ENCODE measurements at regions not wholly inside any gene's neighbourhood (a gene's known extent, or its start where the extent isn't known, plus 50 kb on each side); places are given as distances from the start of the nearest gene placed in this dataset.
"Not testable (repeated sequence)": the region's sequence is repeated elsewhere in the genome, so short reads cannot be mapped to it uniquely, and the experiment has no call there.

DNA sequence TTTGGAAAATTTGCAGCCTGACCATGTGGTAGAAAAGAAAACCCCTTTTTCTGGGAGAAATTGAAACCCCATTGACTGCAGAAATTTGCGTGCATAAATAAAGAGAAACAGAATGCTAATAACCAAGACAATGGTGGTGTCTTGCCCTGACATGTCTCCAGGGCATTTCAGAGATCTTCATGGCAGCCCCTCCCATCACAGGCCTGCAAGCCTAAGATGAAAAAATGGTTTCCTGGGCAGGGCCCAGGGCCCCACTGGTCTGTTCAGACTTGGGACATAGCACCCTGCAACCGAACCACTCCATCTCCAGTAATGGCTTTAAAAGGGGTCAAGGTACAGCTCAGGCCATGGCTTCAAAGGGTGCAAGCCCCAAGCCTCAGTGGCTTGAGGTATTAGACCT, 71.6 kb upstream of the SGIP1 start:
- no peak for DNase-seq

DNA sequence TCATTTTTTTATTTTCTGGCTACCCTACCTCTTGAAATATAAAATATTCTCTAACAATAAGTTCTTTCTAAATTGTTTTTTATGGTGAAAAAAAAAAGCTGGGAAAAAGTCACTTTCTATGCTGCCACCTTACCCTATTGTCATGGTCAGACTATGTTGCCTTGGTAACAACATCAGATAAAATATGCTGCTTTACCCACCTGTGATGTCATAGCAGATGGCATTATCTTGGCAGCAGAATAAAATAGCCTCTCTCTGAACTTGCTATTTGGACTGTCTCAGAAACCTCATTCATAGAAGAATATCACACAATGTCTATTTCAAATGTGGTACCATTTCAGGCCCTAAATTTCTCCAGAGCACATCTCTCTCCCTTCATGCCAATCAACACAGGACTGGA, 69.6 kb upstream of the SGIP1 start:
- DNase-seq, result no peak

DNA sequence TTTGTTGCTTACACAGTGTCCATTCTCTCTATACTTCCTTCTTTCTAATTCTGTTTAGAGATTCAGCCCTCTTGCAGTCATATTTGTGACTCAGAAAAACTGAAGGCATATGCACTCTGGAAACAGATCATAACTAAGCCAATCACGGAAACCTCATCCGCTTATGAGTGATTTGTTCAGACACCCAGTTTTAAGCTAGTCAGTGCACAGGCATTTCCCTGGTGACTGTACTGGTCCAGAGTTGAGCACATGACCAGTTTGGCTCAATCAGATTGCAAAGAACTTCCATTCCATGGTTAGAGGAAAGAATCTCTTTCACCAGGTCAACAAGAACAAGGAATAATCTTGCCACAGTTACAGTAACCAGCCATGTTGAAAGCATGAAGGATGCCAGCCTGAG, 69.2 kb upstream of the SGIP1 start:
- DNase-seq, result no peak

DNA sequence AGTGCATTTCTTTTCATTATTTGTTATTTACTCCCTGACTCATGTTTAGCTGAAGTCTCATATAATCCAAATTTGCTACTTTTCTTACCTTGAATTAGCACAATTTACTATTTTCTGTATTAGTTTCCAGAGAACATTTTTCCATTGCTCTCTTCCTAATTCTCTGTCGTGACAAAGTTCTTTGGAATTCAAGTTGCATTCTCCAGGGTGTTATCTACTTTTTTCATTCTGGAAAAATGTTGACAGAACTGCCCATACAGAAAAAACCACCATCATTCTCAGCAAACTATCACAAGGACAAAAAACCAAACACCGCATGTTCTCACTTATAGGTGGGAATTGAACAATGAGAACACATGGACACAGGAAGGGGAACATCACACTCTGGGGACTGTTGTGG, 67.3 kb upstream of the SGIP1 start:
- DNase-seq, result not testable (repeated sequence)

DNA sequence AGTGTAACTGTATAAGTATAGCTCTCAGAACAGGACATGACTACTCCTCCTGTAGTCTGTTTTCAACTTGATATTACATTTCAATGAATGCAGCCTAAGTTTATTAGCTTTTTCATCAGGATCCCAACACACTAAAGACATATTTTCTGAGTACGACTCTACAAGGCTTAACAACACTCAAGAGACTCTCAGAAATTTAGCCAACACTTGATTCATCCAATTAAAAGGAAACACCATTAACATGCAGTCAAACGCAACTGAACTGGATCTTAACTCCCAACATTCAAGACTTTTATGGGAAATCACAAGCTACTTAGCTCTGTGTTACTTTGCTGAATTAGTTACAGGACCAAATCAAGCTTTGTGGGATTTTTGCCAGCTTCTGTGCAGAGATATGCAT, 65.2 kb upstream of the SGIP1 start:
- DNase-seq, result no peak

DNA sequence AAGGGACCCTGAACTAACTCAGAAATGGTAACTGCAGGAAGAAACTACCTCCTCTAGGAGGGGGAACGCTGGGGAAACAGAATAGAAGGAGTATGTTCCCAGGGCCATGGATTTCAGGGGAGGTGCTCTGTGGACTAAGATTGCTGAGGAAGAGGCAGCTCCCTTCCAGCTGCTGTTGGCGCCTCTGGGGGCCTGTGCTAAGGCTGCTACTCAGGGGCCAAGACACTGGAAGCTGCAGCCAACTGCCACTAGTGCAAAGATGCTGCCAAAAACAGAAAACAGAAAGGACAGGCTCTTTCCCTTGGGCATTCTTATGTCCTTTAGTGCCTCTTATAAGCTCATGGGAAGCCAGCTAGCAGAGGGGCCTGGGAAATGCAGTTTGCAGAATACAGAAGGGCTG, 58.0 kb upstream of the SGIP1 start:
- no peak for DNase-seq

DNA sequence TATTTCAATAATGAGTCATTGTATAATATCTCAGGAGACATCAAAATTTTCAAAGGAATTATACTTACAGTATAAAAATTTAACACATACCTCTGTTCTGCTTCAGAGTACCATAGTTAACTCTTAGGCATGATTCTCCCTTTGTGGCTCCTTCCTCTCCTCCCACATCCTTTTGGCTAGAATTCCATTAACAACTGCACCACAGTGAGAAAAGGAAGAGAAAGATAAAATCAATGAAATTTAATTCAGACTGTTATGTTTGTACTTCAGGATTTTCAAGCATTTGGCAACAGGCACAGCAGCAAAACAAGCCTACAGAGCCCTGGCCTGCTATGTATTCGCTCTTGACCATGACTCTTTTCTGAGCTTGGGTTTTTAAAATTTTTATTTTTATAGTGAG, 57.2 kb upstream of the SGIP1 start:
- no peak for DNase-seq

DNA sequence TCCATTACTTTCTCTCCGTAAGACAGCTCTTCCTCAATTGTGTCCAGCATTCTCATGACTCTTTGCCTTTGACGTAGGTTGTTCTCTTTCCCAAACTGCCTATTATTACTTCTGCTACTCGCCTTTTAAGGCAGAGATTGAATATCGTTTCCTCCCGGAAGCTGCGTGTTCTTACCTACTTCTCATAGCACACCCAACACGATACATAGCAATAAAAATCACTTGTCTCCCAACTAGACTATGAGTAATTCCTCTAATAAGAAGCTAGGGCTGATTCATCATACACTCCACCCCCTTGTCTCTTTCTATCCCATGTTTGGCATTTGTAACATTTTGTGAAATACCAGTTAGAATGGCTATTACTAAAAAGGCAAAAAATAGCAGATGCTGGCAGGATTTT, 55.8 kb upstream of the SGIP1 start:
- DNase-seq, result no peak

DNA sequence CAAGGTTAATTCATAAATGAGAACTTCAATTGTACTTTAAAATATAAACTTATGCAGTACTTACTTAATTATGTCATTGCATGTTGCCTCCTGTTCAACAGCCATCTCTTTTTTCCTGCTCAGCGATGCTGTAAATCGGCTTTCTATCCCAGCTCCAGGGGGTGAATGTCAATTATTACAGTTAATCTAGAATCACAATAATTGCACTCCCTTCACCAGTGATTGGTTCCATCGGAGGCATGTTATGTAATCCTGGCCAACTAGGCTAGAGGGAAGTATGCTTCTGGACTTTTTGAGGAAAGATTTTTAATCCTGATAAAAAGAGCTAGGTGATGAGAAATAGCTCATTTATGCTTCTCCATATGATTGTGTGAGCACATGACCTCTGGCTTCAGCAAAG, 53.8 kb upstream of the SGIP1 start:
- no peak for DNase-seq

DNA sequence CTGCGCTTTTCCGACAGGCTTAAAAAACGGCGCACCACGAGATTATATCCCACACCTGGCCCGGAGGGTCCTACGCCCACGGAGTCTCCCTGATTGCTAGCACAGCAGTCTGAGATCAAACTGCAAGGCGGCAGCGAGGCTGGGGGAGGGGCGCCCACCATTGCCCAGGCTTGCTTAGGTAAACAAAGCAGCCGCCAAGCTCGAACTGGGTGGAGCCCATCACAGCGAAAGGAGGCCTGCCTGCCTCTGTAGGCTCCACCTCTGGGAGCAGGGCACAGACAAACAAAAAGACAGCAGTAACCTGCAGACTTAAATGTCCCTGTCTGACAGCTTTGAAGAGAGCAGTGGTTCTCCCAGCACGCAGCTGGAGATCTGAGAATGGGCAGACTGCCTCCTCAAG, 52.7 kb upstream of the SGIP1 start:
- DNase-seq, result not testable (repeated sequence)

Data from hindlimb muscle (tissue), 1 donor.